Right atrium auricular region (tissue), 2 donors: ENCODE measurements at regions not wholly inside any gene's neighbourhood (a gene's known extent, or its start where the extent isn't known, plus 50 kb on each side); places are given as distances from the start of the nearest gene placed in this dataset.

Source experiments
- DNase-seq: peaks from one replicate; pipeline ENCODE4 v3.0.0-alpha.2; 2019; ENCODE audit warnings: low spot score
- H3K27ac ChIP-seq, 2 donors: fragments of 200-600 bp; sonication (generic); 1 replicate in 1 of 2; 2 replicates in 1 of 2; pipeline ENCODE4 v1.5.1; 2016 to 2019
- H3K27me3 ChIP-seq, 2 donors: fragments of 200-600 bp; sonication (generic); one replicate each; pipeline versions ENCODE4 v1.5.1 to v1.6.0; 2017 to 2019
- H3K36me3 ChIP-seq: fragments of 200-600 bp; sonication (generic); one replicate; pipeline ENCODE4 v1.5.1; 2016
- H3K4me1 ChIP-seq, 2 donors: fragments of 200-600 bp; sonication (generic); one replicate each; pipeline versions ENCODE4 v1.5.1 to v1.6.0; 2017 to 2019
- H3K4me3 ChIP-seq, 2 donors: fragments of 200-600 bp; sonication (generic); 1 replicate in 1 of 2; 2 replicates in 1 of 2; pipeline ENCODE4 v1.5.1; 2017 to 2019; ENCODE audit warnings: mild to moderate bottlenecking in 1 of 2, moderate library complexity in 1 of 2
- H3K9me3 ChIP-seq, 2 donors: fragments of 200-600 bp; sonication (generic); one replicate each; pipeline ENCODE4 v1.5.1; 2019
- CTCF ChIP-seq, 2 donors: fragments of 200-600 bp; sonication (generic); IDR thresholded peaks; one replicate each; pipeline ENCODE4 v1.5.1; 2019; ENCODE audit warnings: antibody characterized with exemption in 2 of 2

- Histone ChIP-seq H3K9me3 (no peaks in the 10 kb centered on the region), H3K27me3 (no peaks in the 10 kb centered on the region), H3K36me3 (no peaks in the 10 kb centered on the region), H3K4me3 (no peak overlapping the region), H3K4me1 (peaks cover 0 to 61% of the 10 kb centered on the region in 2 donors), H3K27ac (no peak overlapping the region)
- TF ChIP-seq CTCF (IDR thresholded peaks at IDR 0.05) = no peak
- no peak for DNase-seq
These were observed 87.6 kb upstream of the TAF1B start for GRCh38 chr2:9755638-9756037.

GRCh38 chr2:9756692-9757250 lies 86.5 kb upstream of the TAF1B start:
- Histone ChIP-seq H3K36me3 (no peaks in the 10 kb centered on the region), H3K27ac (no peak overlapping the region), H3K9me3 (no peaks in the 10 kb centered on the region), H3K4me1 (peaks cover 0 to 67% of the 10 kb centered on the region in 2 donors), H3K27me3 (no peaks in the 10 kb centered on the region), H3K4me3 (no peak overlapping the region)
- no peak for DNase-seq
- no peak for TF ChIP-seq CTCF (IDR thresholded peaks at IDR 0.05)

GRCh38 chr2:9757501-9758264 lies 85.6 kb upstream of the TAF1B start:
- peak overlapping the region; percentile 59 to 79 for H3K27ac ChIP-seq
- TF ChIP-seq CTCF (IDR thresholded peaks at IDR 0.05) = no peak
- H3K36me3 ChIP-seq = no peaks in the 10 kb centered on the region
- H3K4me3 ChIP-seq = peak overlapping the region; percentile 13 to 34
- H3K27me3 ChIP-seq = no peaks in the 10 kb centered on the region
- no peaks in the 10 kb centered on the region for H3K9me3 ChIP-seq
- no peak for DNase-seq
- H3K4me1 ChIP-seq = peaks cover 0 to 72% of the 10 kb centered on the region in 2 donors

GRCh38 chr2:9758741-9759140 lies 84.5 kb upstream of the TAF1B start:
- no peaks in the 10 kb centered on the region for H3K9me3 ChIP-seq
- DNase-seq = no peak
- peak overlapping the region; percentile 59 to 79 for H3K27ac ChIP-seq
- no peak overlapping the region for H3K4me3 ChIP-seq
- no peaks in the 10 kb centered on the region for H3K36me3 ChIP-seq
- no peaks in the 10 kb centered on the region for H3K27me3 ChIP-seq
- H3K4me1 ChIP-seq = peaks cover 0 to 72% of the 10 kb centered on the region in 2 donors
- no peak for TF ChIP-seq CTCF (IDR thresholded peaks at IDR 0.05)

- no peak for TF ChIP-seq CTCF (IDR thresholded peaks at IDR 0.05)
- Histone ChIP-seq H3K27me3 (no peaks in the 10 kb centered on the region), H3K27ac (peak overlapping the region; percentile 70 to 72), H3K9me3 (no peaks in the 10 kb centered on the region), H3K4me1 (peaks cover 0 to 83% of the 10 kb centered on the region in 2 donors), H3K4me3 (no peak overlapping the region), H3K36me3 (no peaks in the 10 kb centered on the region)
- no peak for DNase-seq
These were observed 83.0 kb upstream of the TAF1B start for GRCh38 chr2:9760069-9760901.
